GM12878 (cell line): ENCODE measurements at regions not wholly inside any gene's neighbourhood (a gene's known extent, or its start where the extent isn't known, plus 50 kb on each side); places are given as distances from the start of the nearest gene placed in this dataset.

Source experiments
- ATAC-seq: fragments of 200-7000 bp; cut with Tn5 transposase; 3 replicates; pipeline ENCODE4 v1.9.1; 2020; ENCODE audit warnings: mild to moderate bottlenecking, moderate library complexity
- BruUV-seq: library from RNA; stranded (reverse); fragments of 400-500 nt; replicated peaks from 2 replicates; lab custom pipeline; 2021; lab: Mats Ljungman, UMichigan
- CTCF ChIA-PET: fragments of 300-600 bp; sonication (Branson Sonifier 250); formaldehyde crosslinking; extraction: SDS; loops from one replicate; lab custom pipeline; 2021; ENCODE audit warnings: inconsistent platforms; lab: Yijun Ruan, JAX
- POLR2A ChIA-PET: fragments of 350-600 bp; formaldehyde crosslinking; extraction: SDS; loops from one replicate; lab custom pipeline; 2021; ENCODE audit warnings: inconsistent platforms; lab: Charles Lee
- RAD21 ChIA-PET: fragments of 300-600 bp; sonication (Branson Sonifier 250); formaldehyde crosslinking; loops from one replicate; lab custom pipeline; 2023; ENCODE audit warnings: antibody characterized with exemption; ENCODE audit not compliant: unreplicated experiment; lab: Charles Lee
- SMC1A ChIA-PET: fragments of 300-600 bp; sonication (Branson Sonifier 250); formaldehyde crosslinking; loops from one replicate; lab custom pipeline; 2023; ENCODE audit not compliant: unreplicated experiment, uncharacterized antibody; lab: Charles Lee
- DNase-seq: peaks from one replicate; pipeline ENCODE4 v3.0.0-alpha.2; 2011; ENCODE audit warnings: low read depth, low spot score
- FAIRE-seq: peaks from 3 replicates; lab custom pipeline; 2011; peaks lifted over from hg19 to GRCh38; lab: Jason Lieb, UNC
- H2AFZ ChIP-seq: 2 replicates; pipeline ENCODE4 v1.6.0; 2011; ENCODE audit warnings: low read depth, low read length, control low read depth; ENCODE audit not compliant: control insufficient read depth
- H3K27ac ChIP-seq: 2 replicates; pipeline ENCODE4 v1.5.1; 2011; ENCODE audit warnings: control low read depth; ENCODE audit not compliant: control insufficient read depth, insufficient read depth
- H3K27me3 ChIP-seq, 2 experiments: replicated peaks in 1 of 2; 2 replicates each; pipeline versions ENCODE4 v1.6.0 to v1.6.1; 2011; ENCODE audit warnings: low read length in 1 of 2; ENCODE audit not compliant: control insufficient read depth in 2 of 2, insufficient read depth in 2 of 2
- H3K36me3 ChIP-seq, 2 experiments: 2 replicates each; pipeline ENCODE4 v1.5.1; 2011; ENCODE audit warnings: low read length in 1 of 2; ENCODE audit not compliant: control insufficient read depth in 2 of 2, insufficient read depth in 2 of 2
- H3K4me1 ChIP-seq: 2 replicates; pipeline ENCODE4 v1.6.1; 2011; ENCODE audit warnings: mild to moderate bottlenecking, low read length, moderate library complexity, mixed read lengths; ENCODE audit not compliant: control insufficient read depth, insufficient read depth
- H3K4me2 ChIP-seq: 2 replicates; pipeline ENCODE4 v1.6.0; 2011; ENCODE audit warnings: control low read depth; ENCODE audit not compliant: control insufficient read depth, insufficient read depth
- H3K4me3 ChIP-seq: fragments of 200-600 bp; sonication (generic); 2 replicates; pipeline ENCODE4 v1.5.1; 2016
- H3K79me2 ChIP-seq: 2 replicates; pipeline ENCODE4 v1.6.0; 2011; ENCODE audit warnings: low read length; ENCODE audit not compliant: control insufficient read depth, insufficient read depth
- H3K9ac ChIP-seq: 2 replicates; pipeline ENCODE4 v1.8.0; 2011; ENCODE audit warnings: low read length, control low read depth, mixed read lengths; ENCODE audit not compliant: control insufficient read depth, insufficient read depth
- H3K9me3 ChIP-seq: replicated peaks from 3 replicates; pipeline ENCODE4 v1.5.1; 2011; ENCODE audit warnings: mild to moderate bottlenecking, low read length; ENCODE audit not compliant: control insufficient read depth, insufficient read depth
- H4K20me1 ChIP-seq: 2 replicates; pipeline ENCODE4 v1.6.0; 2011; ENCODE audit not compliant: control insufficient read depth, insufficient read depth
- CHD2 ChIP-seq: IDR thresholded peaks from 2 replicates; pipeline ENCODE4 v1.6.1; 2011; ENCODE audit warnings: low read depth, low read length, improper control_type of control experiment, borderline replicate concordance
- FOXM1 ChIP-seq: IDR thresholded peaks from 2 replicates; pipeline ENCODE4 v1.6.1; 2012; ENCODE audit warnings: low read depth, mild to moderate bottlenecking, inconsistent platforms, low read length, moderate library complexity
- JUND ChIP-seq: IDR thresholded peaks from 2 replicates; pipeline ENCODE4 v1.6.1; 2012; ENCODE audit warnings: low read depth, mild to moderate bottlenecking, low read length, improper control_type of control experiment, moderate library complexity
- KAT2A ChIP-seq: conservative IDR thresholded peaks from 2 replicates; pipeline ENCODE4 v1.6.1; 2011; ENCODE audit warnings: low read depth, low read length; ENCODE audit not compliant: control insufficient read depth
- MXI1 ChIP-seq: fragments of 150-350 bp; IDR thresholded peaks from 2 replicates; pipeline ENCODE4 v1.6.1; 2011; ENCODE audit warnings: low read depth, mild to moderate bottlenecking, inconsistent platforms, low read length, improper control_type of control experiment
- MYB ChIP-seq: fragments of 150-350 bp; IDR thresholded peaks from 2 replicates; pipeline ENCODE4 v1.6.1; 2014; ENCODE audit warnings: mild to moderate bottlenecking, low read depth, low read length, borderline replicate concordance
- NBN ChIP-seq: fragments of 450-650 bp; IDR thresholded peaks from 2 replicates; pipeline ENCODE4 v1.6.1; 2016
- RCOR1 ChIP-seq: conservative IDR thresholded peaks from 2 replicates; pipeline ENCODE4 v1.6.1; 2012; ENCODE audit warnings: low read depth, low read length, improper control_type of control experiment
- SIN3A ChIP-seq: IDR thresholded peaks from 2 replicates; pipeline ENCODE4 v1.6.1; 2012; ENCODE audit warnings: low read depth, low read length, improper control_type of control experiment
- SMAD5 ChIP-seq: IDR thresholded peaks from 2 replicates; pipeline ENCODE4 v1.6.1; 2016; ENCODE audit warnings: antibody characterized with exemption, low read depth
- SRF ChIP-seq, 2 experiments: IDR thresholded peaks; 2 replicates each; pipeline ENCODE4 v1.6.1; 2011; ENCODE audit warnings: low read depth in 2 of 2, low read length in 2 of 2, mild to moderate bottlenecking in 1 of 2, moderate library complexity in 1 of 2
- TARDBP ChIP-seq: IDR thresholded peaks from 2 replicates; pipeline ENCODE4 v1.6.1; 2016; ENCODE audit warnings: borderline replicate concordance
- WGBS: methylation state at CpG from one replicate; pipeline ENCODE4 v1.1.6; 2016; ENCODE audit warnings: low lambda C conversion rate; ENCODE audit not compliant: insufficient replicate concordance, insufficient coverage; ENCODE audit errors: missing lambda C conversion rate; 5-methylcytosine and 5-hydroxymethylcytosine counted together
- in situ Hi-C: fragments of 300-500 bp; cut with MboI; formaldehyde crosslinking; loops from 9 replicates; pipeline ENCODE4 v1.14.3; 2018; ENCODE audit warnings: mixed read lengths
- intact Hi-C: fragments of 100-400 bp; cut with micrococcal nuclease; formaldehyde crosslinking; loops from one replicate; pipeline ENCODE4 v1.14.2; 2022; ENCODE audit not compliant: unreplicated experiment
- TF ChIP-seq, protein P1 (sequence below): fragments of 450-650 bp; IDR thresholded peaks from 2 replicates; pipeline ENCODE4 v1.6.1; 2016; ENCODE audit warnings: mild to moderate bottlenecking, moderate library complexity, borderline replicate concordance
- TF ChIP-seq, protein P2 (sequence below): fragments of 450-650 bp; IDR thresholded peaks from 2 replicates; pipeline ENCODE4 v1.6.1; 2016; ENCODE audit warnings: mild to moderate bottlenecking

DNA sequence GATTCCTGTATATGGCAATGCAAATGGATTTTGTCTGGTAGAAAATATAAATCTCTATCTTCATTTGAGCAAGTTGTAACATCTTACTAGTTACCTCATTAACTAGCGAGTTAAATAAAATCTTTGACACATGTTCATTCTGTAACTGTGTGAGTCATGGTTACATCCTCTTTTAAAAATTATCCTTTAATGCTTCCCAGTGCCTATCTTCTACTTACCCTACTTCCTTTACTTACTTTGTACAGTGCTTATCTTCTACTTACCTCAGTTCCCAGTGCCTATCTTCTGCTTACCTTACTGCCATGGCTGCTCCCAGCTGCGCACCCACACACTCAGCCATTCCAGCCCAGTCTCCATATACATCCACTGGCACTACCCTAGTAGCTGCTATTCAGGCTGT is 71.9 kb upstream of the GOLGA8B start:
- no TSS peak for BruUV-seq
- FAIRE-seq (no peak), DNase-seq (no peak), ATAC-seq (no peak)
- ChIA-PET POLR2A (no interaction called here), RAD21 (no interaction called here), SMC1A (no interaction called here), CTCF (no interaction called here)
- intact Hi-C loops (no loop called here), in situ Hi-C loops (no loop called here)
- 44% methylated on average over 2 of the region's 2 CpGs for WGBS
- Histone ChIP-seq H3K4me1 (no peaks in the 10 kb centered on the region), H3K4me3 (no peak overlapping the region), H3K27ac (no peak overlapping the region), H3K79me2 (no peaks in the 10 kb centered on the region), H3K9me3 (no peaks in the 10 kb centered on the region), H3K27me3 (peaks cover 0 to 3% of the 10 kb centered on the region in 2 experiments; a peak in 1 of 4 replicates), H3K9ac (no peak overlapping the region), H4K20me1 (no peaks in the 10 kb centered on the region), H3K36me3 (no peaks in the 10 kb centered on the region), H3K4me2 (no peak overlapping the region), H2AFZ (no peak overlapping the region)
- TF ChIP-seq MYB (no peak), KAT2A (no peak), NBN (no peak), JUND (no peak), TARDBP (no peak), SMAD5 (no peak), SRF (IDR thresholded peaks at IDR 0.05; ENCODE audit: low read depth in 2 of 2, low read length in 2 of 2) (no peak), MXI1 (no peak), RCOR1 (no peak), FOXM1 (no peak), SIN3A (no peak), CHD2 (no peak)
- TF ChIP-seq, protein P1, sequence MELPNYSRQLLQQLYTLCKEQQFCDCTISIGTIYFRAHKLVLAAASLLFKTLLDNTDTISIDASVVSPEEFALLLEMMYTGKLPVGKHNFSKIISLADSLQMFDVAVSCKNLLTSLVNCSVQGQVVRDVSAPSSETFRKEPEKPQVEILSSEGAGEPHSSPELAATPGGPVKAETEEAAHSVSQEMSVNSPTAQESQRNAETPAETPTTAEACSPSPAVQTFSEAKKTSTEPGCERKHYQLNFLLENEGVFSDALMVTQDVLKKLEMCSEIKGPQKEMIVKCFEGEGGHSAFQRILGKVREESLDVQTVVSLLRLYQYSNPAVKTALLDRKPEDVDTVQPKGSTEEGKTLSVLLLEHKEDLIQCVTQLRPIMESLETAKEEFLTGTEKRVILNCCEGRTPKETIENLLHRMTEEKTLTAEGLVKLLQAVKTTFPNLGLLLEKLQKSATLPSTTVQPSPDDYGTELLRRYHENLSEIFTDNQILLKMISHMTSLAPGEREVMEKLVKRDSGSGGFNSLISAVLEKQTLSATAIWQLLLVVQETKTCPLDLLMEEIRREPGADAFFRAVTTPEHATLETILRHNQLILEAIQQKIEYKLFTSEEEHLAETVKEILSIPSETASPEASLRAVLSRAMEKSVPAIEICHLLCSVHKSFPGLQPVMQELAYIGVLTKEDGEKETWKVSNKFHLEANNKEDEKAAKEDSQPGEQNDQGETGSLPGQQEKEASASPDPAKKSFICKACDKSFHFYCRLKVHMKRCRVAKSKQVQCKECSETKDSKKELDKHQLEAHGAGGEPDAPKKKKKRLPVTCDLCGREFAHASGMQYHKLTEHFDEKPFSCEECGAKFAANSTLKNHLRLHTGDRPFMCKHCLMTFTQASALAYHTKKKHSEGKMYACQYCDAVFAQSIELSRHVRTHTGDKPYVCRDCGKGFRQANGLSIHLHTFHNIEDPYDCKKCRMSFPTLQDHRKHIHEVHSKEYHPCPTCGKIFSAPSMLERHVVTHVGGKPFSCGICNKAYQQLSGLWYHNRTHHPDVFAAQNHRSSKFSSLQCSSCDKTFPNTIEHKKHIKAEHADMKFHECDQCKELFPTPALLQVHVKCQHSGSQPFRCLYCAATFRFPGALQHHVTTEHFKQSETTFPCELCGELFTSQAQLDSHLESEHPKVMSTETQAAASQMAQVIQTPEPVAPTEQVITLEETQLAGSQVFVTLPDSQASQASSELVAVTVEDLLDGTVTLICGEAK: no peak
- TF ChIP-seq, protein P2, sequence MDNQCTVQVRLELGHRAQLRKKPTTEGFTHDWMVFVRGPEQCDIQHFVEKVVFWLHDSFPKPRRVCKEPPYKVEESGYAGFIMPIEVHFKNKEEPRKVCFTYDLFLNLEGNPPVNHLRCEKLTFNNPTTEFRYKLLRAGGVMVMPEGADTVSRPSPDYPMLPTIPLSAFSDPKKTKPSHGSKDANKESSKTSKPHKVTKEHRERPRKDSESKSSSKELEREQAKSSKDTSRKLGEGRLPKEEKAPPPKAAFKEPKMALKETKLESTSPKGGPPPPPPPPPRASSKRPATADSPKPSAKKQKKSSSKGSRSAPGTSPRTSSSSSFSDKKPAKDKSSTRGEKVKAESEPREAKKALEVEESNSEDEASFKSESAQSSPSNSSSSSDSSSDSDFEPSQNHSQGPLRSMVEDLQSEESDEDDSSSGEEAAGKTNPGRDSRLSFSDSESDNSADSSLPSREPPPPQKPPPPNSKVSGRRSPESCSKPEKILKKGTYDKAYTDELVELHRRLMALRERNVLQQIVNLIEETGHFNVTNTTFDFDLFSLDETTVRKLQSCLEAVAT: no peak
